GM23338 (cell line): ENCODE measurements at regions not wholly inside any gene's neighbourhood (a gene's known extent, or its start where the extent isn't known, plus 50 kb on each side); places are given as distances from the start of the nearest gene placed in this dataset.

Experiments used
- CTCF ChIP-seq, 2 experiments: fragments of 200-600 bp in 1 of 2; sonication (generic) in 1 of 2; conservative IDR thresholded peaks; 2 replicates each; pipeline versions ENCODE4 v1.5.1 to v1.6.1; 2016 to 2017; ENCODE audit warnings: antibody characterized with exemption in 2 of 2, low read depth in 2 of 2, mild to moderate bottlenecking in 2 of 2, moderate library complexity in 1 of 2
- ETS1 ChIP-seq: IDR thresholded peaks from 2 replicates; pipeline ENCODE4 v1.6.1; 2016; ENCODE audit warnings: antibody characterized with exemption
- EZH2 ChIP-seq: fragments of 200-600 bp; sonication (generic); IDR thresholded peaks from one replicate; pipeline ENCODE4 v1.8.0; 2017; ENCODE audit warnings: antibody characterized with exemption, mild to moderate bottlenecking, low read depth; ENCODE audit not compliant: unreplicated experiment
- EZH2phosphoT487 ChIP-seq: fragments of 200-600 bp; sonication (generic); IDR thresholded peaks from one replicate; pipeline ENCODE4 v1.8.1; 2018; ENCODE audit warnings: antibody characterized with exemption; ENCODE audit not compliant: unreplicated experiment
- JUNB ChIP-seq: IDR thresholded peaks from one replicate; pipeline ENCODE4 v1.6.1; 2016; ENCODE audit warnings: antibody characterized with exemption; ENCODE audit not compliant: unreplicated experiment
- POLR2AphosphoS5 ChIP-seq: IDR thresholded peaks from 2 replicates; pipeline ENCODE4 v1.6.1; 2016; ENCODE audit warnings: antibody characterized with exemption, low read depth
- REST ChIP-seq: IDR thresholded peaks from one replicate; pipeline ENCODE4 v1.6.1; 2018; ENCODE audit warnings: antibody characterized with exemption; ENCODE audit not compliant: unreplicated experiment
- STAT1 ChIP-seq: IDR thresholded peaks from one replicate; pipeline ENCODE4 v1.6.1; 2016; ENCODE audit warnings: antibody characterized with exemption; ENCODE audit not compliant: unreplicated experiment
- ZNF462 ChIP-seq: fragments of 250-450 bp; sonication (Bioruptor Pico); IDR thresholded peaks from 2 replicates; pipeline ENCODE4 v1.5.0; 2020; ENCODE audit warnings: mild to moderate bottlenecking, moderate library complexity

- TF ChIP-seq EZH2 (no peak), CTCF (conservative IDR thresholded peaks at IDR 0.05; ENCODE audit: low read depth in 2 of 2) (no peak), POLR2AphosphoS5 (no peak), REST (no peak), JUNB (no peak), ETS1 (no peak), EZH2phosphoT487 (no peak), ZNF462 (no peak), STAT1 (no peak)
These were observed 283.6 kb downstream of the LMO7 start for GRCh38 chr13:75919660-75920199.
